D721Med (cell line): ENCODE measurements at regions not wholly inside any gene's neighbourhood (a gene's known extent, or its start where the extent isn't known, plus 50 kb on each side); places are given as distances from the start of the nearest gene placed in this dataset.

Experiments
- DNase-seq: peaks from one replicate; pipeline ENCODE4 v3.0.0; 2011; ENCODE audit warnings: low spot score; ENCODE audit not compliant: insufficient read length
- FAIRE-seq: peaks from 2 replicates; lab custom pipeline; 2011; peaks lifted over from hg19 to GRCh38; lab: Jason Lieb, UNC
- TF ChIP-seq, protein P1 (sequence below): IDR thresholded peaks from 2 replicates; pipeline ENCODE4 v1.5.1; 2012; ENCODE audit warnings: mild to moderate bottlenecking, control low read depth; ENCODE audit not compliant: insufficient read depth; ENCODE audit errors: missing control alignments

DNA sequence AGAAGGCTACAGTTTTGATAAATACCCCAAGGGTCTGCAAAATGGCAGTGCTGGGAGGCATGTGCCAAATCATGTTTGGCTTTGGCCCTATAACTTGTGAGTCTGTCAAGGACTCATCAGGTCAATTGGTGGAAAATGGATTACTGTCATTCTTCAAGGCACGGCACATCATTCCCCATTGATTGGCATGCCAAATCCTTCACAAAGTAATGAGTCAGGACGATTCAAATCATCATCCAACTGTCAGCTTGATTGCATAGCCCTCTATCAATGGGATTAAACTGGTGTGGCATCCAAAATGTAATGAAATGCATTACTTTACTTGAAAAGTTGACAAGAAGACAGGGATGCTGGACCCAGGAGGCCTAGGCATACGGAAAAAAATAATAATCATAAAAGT, 441.6 kb upstream of the PIK3C3 start:
- TF ChIP-seq, protein P1, sequence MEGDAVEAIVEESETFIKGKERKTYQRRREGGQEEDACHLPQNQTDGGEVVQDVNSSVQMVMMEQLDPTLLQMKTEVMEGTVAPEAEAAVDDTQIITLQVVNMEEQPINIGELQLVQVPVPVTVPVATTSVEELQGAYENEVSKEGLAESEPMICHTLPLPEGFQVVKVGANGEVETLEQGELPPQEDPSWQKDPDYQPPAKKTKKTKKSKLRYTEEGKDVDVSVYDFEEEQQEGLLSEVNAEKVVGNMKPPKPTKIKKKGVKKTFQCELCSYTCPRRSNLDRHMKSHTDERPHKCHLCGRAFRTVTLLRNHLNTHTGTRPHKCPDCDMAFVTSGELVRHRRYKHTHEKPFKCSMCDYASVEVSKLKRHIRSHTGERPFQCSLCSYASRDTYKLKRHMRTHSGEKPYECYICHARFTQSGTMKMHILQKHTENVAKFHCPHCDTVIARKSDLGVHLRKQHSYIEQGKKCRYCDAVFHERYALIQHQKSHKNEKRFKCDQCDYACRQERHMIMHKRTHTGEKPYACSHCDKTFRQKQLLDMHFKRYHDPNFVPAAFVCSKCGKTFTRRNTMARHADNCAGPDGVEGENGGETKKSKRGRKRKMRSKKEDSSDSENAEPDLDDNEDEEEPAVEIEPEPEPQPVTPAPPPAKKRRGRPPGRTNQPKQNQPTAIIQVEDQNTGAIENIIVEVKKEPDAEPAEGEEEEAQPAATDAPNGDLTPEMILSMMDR, result no peak
- peak; percentile 35 for FAIRE-seq

DNA sequence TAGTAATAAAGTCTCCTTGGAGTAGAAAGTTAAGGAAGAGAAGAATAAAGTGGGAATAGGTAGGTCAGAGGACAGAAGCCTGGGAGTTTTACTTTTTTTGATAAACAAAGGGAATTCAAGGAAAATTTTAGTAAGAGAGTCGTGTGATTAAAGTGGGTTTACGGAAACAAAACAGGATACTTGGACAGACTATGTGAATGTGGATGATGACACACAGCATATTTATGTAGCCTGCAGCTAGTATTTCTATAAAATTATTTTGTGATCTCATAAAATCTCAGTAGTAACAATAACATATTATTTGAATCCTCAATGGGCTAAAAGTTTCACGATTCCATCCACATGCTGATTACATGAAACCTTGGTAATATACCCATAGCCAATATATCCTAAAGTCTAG, 450.7 kb upstream of the PIK3C3 start:
- DNase-seq (no peak), FAIRE-seq (peak; percentile 79)
- TF ChIP-seq, protein P1, result no peak

More for the DNA sequence above, 441.6 kb upstream of the PIK3C3 start:
- no peak for DNase-seq

DNA sequence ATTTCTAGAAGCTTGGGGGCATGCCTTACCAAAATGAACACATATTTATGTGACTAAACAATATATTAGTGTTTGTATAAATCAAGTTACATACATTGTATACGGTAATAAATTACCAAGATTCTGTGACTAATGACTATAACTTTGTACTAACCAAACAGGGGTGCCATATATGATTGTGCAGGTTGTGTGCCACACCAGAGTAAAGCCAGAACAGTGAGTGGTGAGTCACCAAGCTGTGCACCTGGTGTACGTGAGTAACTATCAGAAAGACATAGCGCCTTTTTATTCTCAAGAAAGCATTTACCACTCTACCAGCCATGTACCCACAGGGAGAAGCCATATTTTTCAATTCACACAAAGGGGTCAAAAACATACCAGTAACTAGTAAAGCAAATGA, 453.2 kb upstream of the PIK3C3 start:
- FAIRE-seq, result no peak
- TF ChIP-seq, protein P1, result no peak

DNA sequence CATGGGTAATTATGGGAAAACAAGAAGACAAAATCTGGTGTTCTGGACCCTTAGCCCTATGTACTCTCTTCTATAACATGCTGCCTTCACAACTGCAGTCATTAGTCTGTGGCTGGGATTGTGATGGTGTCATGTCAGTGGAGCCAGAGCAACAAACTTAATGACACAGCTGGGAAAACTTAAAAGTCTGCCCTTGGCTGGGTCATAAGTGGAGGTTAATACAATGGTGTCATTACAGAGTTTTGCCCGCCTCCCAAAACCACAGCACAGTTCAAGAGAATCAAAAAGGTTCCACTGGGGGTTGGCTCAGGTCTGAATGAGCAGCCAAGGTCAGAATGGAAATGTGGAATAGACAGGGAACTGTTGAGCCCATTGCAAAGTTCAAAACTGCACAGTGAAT, 455.7 kb upstream of the PIK3C3 start:
- FAIRE-seq (no peak), DNase-seq (no peak)
- TF ChIP-seq, protein P1, result no peak

More for the DNA sequence above, 453.2 kb upstream of the PIK3C3 start:
- no peak for DNase-seq

DNA sequence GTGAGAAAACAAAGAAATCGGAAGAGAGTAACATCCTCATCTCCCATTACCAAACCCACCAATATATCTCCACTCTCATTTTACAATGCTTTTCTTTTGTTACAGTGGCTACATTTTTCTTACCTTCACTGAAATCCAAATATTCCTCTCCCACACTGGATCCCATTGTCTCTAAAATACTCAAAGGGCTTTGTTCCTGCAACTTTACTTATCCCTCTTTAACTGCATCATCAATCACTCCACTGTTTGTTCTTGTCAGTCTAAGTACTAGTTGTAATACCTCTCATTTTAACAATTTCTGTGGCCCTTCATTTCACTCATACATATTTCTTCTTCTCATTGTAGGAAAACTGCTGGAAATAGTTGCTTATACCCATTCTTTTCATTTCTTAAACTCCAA, 464.2 kb upstream of the PIK3C3 start:
- TF ChIP-seq, protein P1, result no peak
- FAIRE-seq (no peak), DNase-seq (no peak)

DNA sequence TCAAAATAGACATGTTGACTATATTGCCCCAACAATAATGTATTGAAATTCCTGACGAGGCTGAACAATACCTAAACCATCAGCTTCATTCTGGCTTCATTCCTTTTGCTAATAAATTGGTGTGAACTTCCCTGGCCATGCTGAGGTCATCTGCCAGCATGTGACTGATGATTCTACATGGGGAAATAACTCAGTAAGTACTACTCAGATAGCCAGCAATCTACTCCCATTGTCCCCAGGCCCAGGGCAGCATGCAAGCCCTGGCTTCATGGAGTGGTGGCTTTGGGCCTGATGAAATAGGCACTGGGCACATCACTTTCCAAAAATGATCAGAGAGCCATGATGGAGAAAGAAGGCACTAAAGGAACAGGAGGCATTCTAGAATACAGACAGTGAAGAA, 468.5 kb upstream of the PIK3C3 start:
- FAIRE-seq (no peak), DNase-seq (no peak)
- TF ChIP-seq, protein P1, result no peak

DNA sequence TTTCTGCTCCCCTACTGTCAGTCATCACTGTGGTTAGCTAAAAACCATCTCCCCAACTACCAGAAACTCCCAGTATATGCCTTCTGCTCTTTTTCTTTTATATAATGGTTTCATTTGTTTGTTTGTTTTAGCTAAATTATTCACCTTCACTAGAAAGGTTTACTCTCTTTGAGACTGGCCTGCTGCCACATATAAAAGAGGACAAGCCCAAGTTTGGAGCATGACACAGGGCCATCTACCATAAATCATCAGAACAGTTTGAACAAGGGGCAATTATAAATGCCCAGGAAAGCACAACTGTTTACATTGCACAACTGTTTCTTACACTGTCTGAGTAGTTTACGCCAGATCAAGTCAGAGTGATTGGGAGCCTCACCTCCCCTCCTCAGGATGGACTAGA, 471.0 kb upstream of the PIK3C3 start:
- TF ChIP-seq, protein P1, result no peak
- no peak for FAIRE-seq
- DNase-seq, result no peak
